Liver (tissue), 8 donors: ENCODE measurements at regions not wholly inside any gene's neighbourhood (a gene's known extent, or its start where the extent isn't known, plus 50 kb on each side); places are given as distances from the start of the nearest gene placed in this dataset.

Source experiments
- DNase-seq: peaks from one replicate; pipeline ENCODE4 v3.0.0-alpha.2; 2017; ENCODE audit warnings: low spot score
- H3K27ac ChIP-seq, 2 donors: one replicate each; pipeline ENCODE4 v1.7.0; 2013; ENCODE audit warnings: inconsistent platforms in 2 of 2, low read length in 2 of 2, control low read depth in 1 of 2, low read depth in 1 of 2, mild to moderate bottlenecking in 1 of 2
- H3K27me3 ChIP-seq, 4 donors: one replicate each; pipeline versions ENCODE4 v1.6.1 to v1.7.0; 2013; ENCODE audit warnings: low read length in 3 of 4, inconsistent platforms in 1 of 4, mild to moderate bottlenecking in 1 of 4, moderate library complexity in 1 of 4; ENCODE audit not compliant: control insufficient read depth in 4 of 4, insufficient read depth in 4 of 4
- H3K36me3 ChIP-seq, 4 donors: one replicate each; pipeline versions ENCODE4 v1.6.1 to v1.7.0; 2013; ENCODE audit warnings: low read length in 3 of 4, mild to moderate bottlenecking in 3 of 4, low read depth in 1 of 4, moderate library complexity in 1 of 4; ENCODE audit not compliant: control insufficient read depth in 4 of 4, insufficient read depth in 3 of 4
- H3K4me1 ChIP-seq, 4 donors: one replicate each; pipeline versions ENCODE4 v1.6.1 to v1.7.0; 2013; ENCODE audit warnings: low read length in 3 of 4, mild to moderate bottlenecking in 3 of 4, moderate library complexity in 1 of 4; ENCODE audit not compliant: control insufficient read depth in 4 of 4, insufficient read depth in 4 of 4
- H3K4me3 ChIP-seq, 3 donors: one replicate each; pipeline versions ENCODE4 v1.6.1 to v1.7.0; 2013; ENCODE audit warnings: low read length in 3 of 3, control low read depth in 1 of 3, low read depth in 1 of 3, mild to moderate bottlenecking in 1 of 3
- H3K9ac ChIP-seq, 2 donors: one replicate each; pipeline ENCODE4 v1.7.0; 2013; ENCODE audit warnings: low read length in 2 of 2, mild to moderate bottlenecking in 2 of 2, moderate library complexity in 2 of 2, control low read depth in 1 of 2, low read depth in 1 of 2
- H3K9me3 ChIP-seq, 4 donors: one replicate each; pipeline versions ENCODE4 v1.6.1 to v1.7.0; 2013; ENCODE audit warnings: low read length in 3 of 4; ENCODE audit not compliant: control insufficient read depth in 4 of 4
- CTCF ChIP-seq: fragments of 150-350 bp; IDR thresholded peaks from 2 replicates; pipeline ENCODE4 v1.5.1; 2017; ENCODE audit warnings: improper control_type of control experiment, low read depth, low read length; ENCODE audit not compliant: missing input control
- FOXA1 ChIP-seq: IDR thresholded peaks from 2 replicates; pipeline ENCODE4 v1.6.1; 2016; ENCODE audit warnings: antibody characterized with exemption
- FOXA2 ChIP-seq: IDR thresholded peaks from 2 replicates; pipeline ENCODE4 v1.6.1; 2016; ENCODE audit warnings: antibody characterized with exemption
- HNF4A ChIP-seq, 2 donors: conservative IDR thresholded peaks; 2 replicates each; pipeline ENCODE4 v1.6.1; 2016; ENCODE audit warnings: antibody characterized with exemption in 2 of 2, mild to moderate bottlenecking in 2 of 2
- JUND ChIP-seq, 2 donors: IDR thresholded peaks; 2 replicates each; pipeline ENCODE4 v1.6.1; 2016; ENCODE audit warnings: antibody characterized with exemption in 2 of 2
- RAD21 ChIP-seq, 2 donors: IDR thresholded peaks; 2 replicates each; pipeline ENCODE4 v1.6.1; 2016; ENCODE audit warnings: antibody characterized with exemption in 2 of 2, mild to moderate bottlenecking in 2 of 2
- REST ChIP-seq: IDR thresholded peaks from 2 replicates; pipeline ENCODE4 v1.6.1; 2016; ENCODE audit warnings: antibody characterized with exemption, mild to moderate bottlenecking
- YY1 ChIP-seq: IDR thresholded peaks from 2 replicates; pipeline ENCODE4 v1.6.1; 2016; ENCODE audit warnings: antibody characterized with exemption, mild to moderate bottlenecking
- WGBS: extraction: QIAGEN DNeasy Blood & Tissue Kit; methylation state at CpG from one replicate; pipeline ENCODE4 v1.1.7; 2013; 5-methylcytosine and 5-hydroxymethylcytosine counted together
- TF ChIP-seq, protein P1 (sequence below): IDR thresholded peaks from 2 replicates; pipeline ENCODE4 v1.6.1; 2016; ENCODE audit warnings: antibody characterized with exemption
- donor health status: healthy.
- donor health status: healthy.
- donor health status: healthy.
- donor health status: healthy.
- donor health status: healthy.

DNA sequence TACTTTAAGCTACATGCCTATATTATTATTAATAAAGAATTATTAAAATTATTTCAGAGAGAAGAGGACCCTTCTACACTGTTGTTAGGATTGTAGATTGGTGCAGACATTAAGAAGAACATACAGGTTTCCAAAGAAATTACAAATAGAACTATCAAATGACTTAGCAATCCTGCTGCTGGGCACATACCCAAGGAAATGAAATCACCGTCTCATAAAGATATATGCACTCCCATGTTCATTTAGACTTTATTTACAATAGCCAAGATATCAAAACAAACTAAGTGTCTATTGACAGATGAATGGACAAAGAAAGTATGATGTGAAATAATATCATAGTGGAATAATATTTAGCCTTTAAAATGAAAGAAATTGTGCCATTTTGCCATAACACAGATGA is 687.7 kb upstream of the POU3F2 start:
- Histone ChIP-seq H3K9me3 (peaks cover 1 to 8% (median 4%) of the 10 kb centered on the region in 4 donors), H3K36me3 (no peaks in the 10 kb centered on the region), H3K27ac (no peak overlapping the region), H3K9ac (no peak overlapping the region), H3K4me1 (no peaks in the 10 kb centered on the region), H3K27me3 (no peaks in the 10 kb centered on the region), H3K4me3 (no peak overlapping the region)
- WGBS: 75% methylated on average over 1 of the region's 1 CpG
- no peak for DNase-seq
- TF ChIP-seq HNF4A (conservative IDR thresholded peaks at IDR 0.05) (no peak), FOXA2 (no peak), CTCF (no peak), REST (no peak), FOXA1 (no peak), RAD21 (IDR thresholded peaks at IDR 0.05) (no peak), YY1 (no peak)
- TF ChIP-seq, protein P1, sequence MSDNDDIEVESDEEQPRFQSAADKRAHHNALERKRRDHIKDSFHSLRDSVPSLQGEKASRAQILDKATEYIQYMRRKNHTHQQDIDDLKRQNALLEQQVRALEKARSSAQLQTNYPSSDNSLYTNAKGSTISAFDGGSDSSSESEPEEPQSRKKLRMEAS: no peak

DNA sequence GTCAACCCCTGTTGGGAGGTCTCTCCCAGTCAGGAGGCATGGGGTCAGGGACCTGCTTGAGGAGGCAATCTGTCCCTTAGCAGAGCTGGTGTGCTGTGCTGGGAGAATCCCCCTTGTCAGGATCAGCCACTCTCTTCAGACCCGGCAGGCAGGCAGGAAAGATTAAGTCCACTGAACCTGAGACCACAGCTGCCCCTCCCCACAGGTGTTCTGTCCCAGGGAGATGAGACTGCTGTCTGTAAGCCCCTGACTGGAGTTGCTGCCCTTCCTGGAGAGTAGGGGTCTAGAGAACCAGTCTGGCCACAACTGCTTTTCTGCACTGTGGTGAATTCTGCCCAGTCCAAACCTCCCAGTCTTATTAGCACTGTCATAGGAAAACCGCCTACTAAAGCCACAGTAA is 677.8 kb upstream of the POU3F2 start:
- Histone ChIP-seq H3K4me1 (no peaks in the 10 kb centered on the region), H3K4me3 (no peak overlapping the region), H3K9me3 (no peaks in the 10 kb centered on the region), H3K27me3 (no peaks in the 10 kb centered on the region), H3K36me3 (no peaks in the 10 kb centered on the region), H3K27ac (no peak overlapping the region), H3K9ac (no peak overlapping the region)
- 53% methylated on average over 2 of the region's 2 CpGs for WGBS
- TF ChIP-seq JUND (IDR thresholded peaks at IDR 0.05): no peak
- no peak for TF ChIP-seq REST
- DNase-seq: no peak
